ENCODE measurements at regions not wholly inside any gene's neighbourhood (a gene's known extent, or its start where the extent isn't known, plus 50 kb on each side); places are given as distances from the start of the nearest gene placed in this dataset.

DNA sequence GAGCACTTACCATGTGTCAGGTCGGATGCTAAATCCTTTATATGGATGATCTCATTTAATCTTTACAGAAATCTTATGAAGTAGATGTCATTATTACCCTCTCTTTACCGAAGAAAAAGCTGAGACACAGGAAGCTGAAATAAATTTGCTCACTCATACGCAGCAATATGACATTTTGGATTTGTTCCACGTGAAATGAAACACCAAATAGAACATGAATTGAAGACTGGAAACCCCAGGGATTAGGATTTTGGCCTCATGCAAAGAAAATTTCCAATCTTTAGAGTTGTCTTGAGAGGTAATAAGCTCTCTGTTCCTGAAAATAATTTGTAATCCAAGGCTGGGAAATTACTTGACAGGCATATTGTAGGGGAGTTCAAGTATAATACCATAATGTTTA, 354.4 kb upstream of the CLNK start:
- DNase-seq (ENCODE audit: low spot score), result no peak
- no peaks in the 10 kb centered on the region for H3K27me3 ChIP-seq (ENCODE audit: control insufficient read depth in 4 of 4, insufficient read depth in 4 of 4, low read length in 3 of 4)
- WGBS, result 59% methylated on average over 4 of the region's 4 CpGs
- H3K9me3 ChIP-seq (ENCODE audit: control insufficient read depth in 4 of 4, low read length in 3 of 4), result no peaks in the 10 kb centered on the region
- no peak overlapping the region for H3K9ac ChIP-seq (ENCODE audit: low read depth in 1 of 2, low read length in 2 of 2)
- H3K4me3 ChIP-seq (ENCODE audit: low read depth in 1 of 3, low read length in 3 of 3), result no peak overlapping the region
- H3K27ac ChIP-seq (ENCODE audit: low read depth in 1 of 2, low read length in 2 of 2), result no peak overlapping the region
- H3K36me3 ChIP-seq (ENCODE audit: control insufficient read depth in 4 of 4, insufficient read depth in 3 of 4, low read depth in 1 of 4, low read length in 3 of 4), result no peaks in the 10 kb centered on the region
- no peaks in the 10 kb centered on the region for H3K4me1 ChIP-seq (ENCODE audit: control insufficient read depth in 4 of 4, insufficient read depth in 4 of 4, low read length in 3 of 4)
- TF ChIP-seq, protein P1, sequence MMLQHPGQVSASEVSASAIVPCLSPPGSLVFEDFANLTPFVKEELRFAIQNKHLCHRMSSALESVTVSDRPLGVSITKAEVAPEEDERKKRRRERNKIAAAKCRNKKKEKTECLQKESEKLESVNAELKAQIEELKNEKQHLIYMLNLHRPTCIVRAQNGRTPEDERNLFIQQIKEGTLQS (IDR thresholded peaks at IDR 0.05), result no peak
- TF ChIP-seq, protein P2, sequence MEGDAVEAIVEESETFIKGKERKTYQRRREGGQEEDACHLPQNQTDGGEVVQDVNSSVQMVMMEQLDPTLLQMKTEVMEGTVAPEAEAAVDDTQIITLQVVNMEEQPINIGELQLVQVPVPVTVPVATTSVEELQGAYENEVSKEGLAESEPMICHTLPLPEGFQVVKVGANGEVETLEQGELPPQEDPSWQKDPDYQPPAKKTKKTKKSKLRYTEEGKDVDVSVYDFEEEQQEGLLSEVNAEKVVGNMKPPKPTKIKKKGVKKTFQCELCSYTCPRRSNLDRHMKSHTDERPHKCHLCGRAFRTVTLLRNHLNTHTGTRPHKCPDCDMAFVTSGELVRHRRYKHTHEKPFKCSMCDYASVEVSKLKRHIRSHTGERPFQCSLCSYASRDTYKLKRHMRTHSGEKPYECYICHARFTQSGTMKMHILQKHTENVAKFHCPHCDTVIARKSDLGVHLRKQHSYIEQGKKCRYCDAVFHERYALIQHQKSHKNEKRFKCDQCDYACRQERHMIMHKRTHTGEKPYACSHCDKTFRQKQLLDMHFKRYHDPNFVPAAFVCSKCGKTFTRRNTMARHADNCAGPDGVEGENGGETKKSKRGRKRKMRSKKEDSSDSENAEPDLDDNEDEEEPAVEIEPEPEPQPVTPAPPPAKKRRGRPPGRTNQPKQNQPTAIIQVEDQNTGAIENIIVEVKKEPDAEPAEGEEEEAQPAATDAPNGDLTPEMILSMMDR (IDR thresholded peaks at IDR 0.05; ENCODE audit: low read depth, low read length, missing input control), result no peak
- no peak for TF ChIP-seq RAD21 (IDR thresholded peaks at IDR 0.05)
- no peak for TF ChIP-seq NR2F2 (IDR thresholded peaks at IDR 0.05)
- TF ChIP-seq YY1 (IDR thresholded peaks at IDR 0.05), result no peak
- no peak for TF ChIP-seq HNF4A (conservative IDR thresholded peaks at IDR 0.05)

DNA sequence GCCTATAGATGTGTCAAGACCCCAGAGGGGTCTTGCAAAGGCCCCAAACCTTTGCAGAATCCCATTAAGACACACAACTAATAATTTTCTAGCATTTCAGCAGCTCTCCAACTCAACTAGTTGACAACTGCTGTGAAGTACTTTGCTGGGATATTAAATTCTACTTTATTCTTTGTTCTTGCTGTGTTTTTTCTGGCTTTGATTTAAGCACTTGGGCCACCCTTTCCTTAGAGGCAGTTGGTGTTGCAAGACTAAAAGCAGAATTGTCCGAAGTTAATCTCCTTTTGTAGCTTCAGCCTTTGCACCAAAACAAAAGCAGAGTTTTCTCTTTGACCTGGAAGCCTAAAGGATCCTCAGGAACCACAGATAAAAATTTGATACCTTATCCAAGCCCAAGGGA, 353.1 kb upstream of the CLNK start:
- H3K9me3 ChIP-seq (ENCODE audit: control insufficient read depth in 4 of 4, low read length in 3 of 4), result no peaks in the 10 kb centered on the region
- no peaks in the 10 kb centered on the region for H3K27me3 ChIP-seq (ENCODE audit: control insufficient read depth in 4 of 4, insufficient read depth in 4 of 4, low read length in 3 of 4)
- H3K36me3 ChIP-seq (ENCODE audit: control insufficient read depth in 4 of 4, insufficient read depth in 3 of 4, low read depth in 1 of 4, low read length in 3 of 4), result no peaks in the 10 kb centered on the region
- H3K27ac ChIP-seq (ENCODE audit: low read depth in 1 of 2, low read length in 2 of 2), result no peak overlapping the region
- H3K9ac ChIP-seq (ENCODE audit: low read depth in 1 of 2, low read length in 2 of 2), result no peak overlapping the region
- DNase-seq (ENCODE audit: low spot score), result no peak
- H3K4me1 ChIP-seq (ENCODE audit: control insufficient read depth in 4 of 4, insufficient read depth in 4 of 4, low read length in 3 of 4), result no peaks in the 10 kb centered on the region
- WGBS, result 67% methylated on average over 1 of the region's 1 CpG
- no peak for TF ChIP-seq ZBTB33 (IDR thresholded peaks at IDR 0.05)
- TF ChIP-seq, protein P1 (IDR thresholded peaks at IDR 0.05), result no peak
- no peak for TF ChIP-seq REST (IDR thresholded peaks at IDR 0.05)
- no peak for TF ChIP-seq GABPA (IDR thresholded peaks at IDR 0.05 in 1 of 2, conservative IDR thresholded peaks at IDR 0.05 in 1 of 2)
- TF ChIP-seq EGR1 (IDR thresholded peaks at IDR 0.05; ENCODE audit: low read depth in 2 of 2), result no peak
- no peak for TF ChIP-seq RXRA (IDR thresholded peaks at IDR 0.05)
- no peak for TF ChIP-seq MAX (IDR thresholded peaks at IDR 0.05)
- no peak for TF ChIP-seq YY1 (IDR thresholded peaks at IDR 0.05)
- TF ChIP-seq, protein P2 (IDR thresholded peaks at IDR 0.05; ENCODE audit: low read depth, low read length, missing input control), result no peak
- TF ChIP-seq HNF4A (conservative IDR thresholded peaks at IDR 0.05), result no peak
- TF ChIP-seq FOXA2 (IDR thresholded peaks at IDR 0.05), result no peak
- no peak for TF ChIP-seq TAF1 (conservative IDR thresholded peaks at IDR 0.05)
- TF ChIP-seq JUND (IDR thresholded peaks at IDR 0.05), result no peak
- no peak overlapping the region for H3K4me3 ChIP-seq (ENCODE audit: low read depth in 1 of 3, low read length in 3 of 3)

All from liver (tissue), 8 donors.